ENCODE measurements at regions not wholly inside any gene's neighbourhood (a gene's known extent, or its start where the extent isn't known, plus 50 kb on each side); places are given as distances from the start of the nearest gene placed in this dataset.

DNA sequence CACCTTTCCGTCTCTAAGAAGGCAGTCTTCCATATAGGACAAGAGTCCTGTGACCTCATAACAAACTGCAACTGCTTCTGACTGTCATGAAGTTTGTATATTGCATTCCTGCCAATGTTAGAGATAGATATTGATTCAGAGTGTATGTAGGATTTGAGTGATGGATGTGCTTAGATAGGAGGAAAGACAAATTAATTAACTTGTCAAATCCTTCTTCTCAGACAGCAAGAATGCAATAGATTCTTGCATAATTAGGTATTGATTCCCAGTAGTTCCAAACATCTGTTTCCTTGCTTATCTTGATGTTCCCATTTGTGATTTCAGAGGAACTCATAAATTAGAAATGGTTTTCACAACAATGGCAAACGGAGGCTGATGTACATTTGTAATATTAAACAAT, 555.3 kb downstream of the TRAM1L1 start:
- Histone ChIP-seq H4K5ac (ENCODE audit: low read depth, low read length) (no peak overlapping the region), H3K4me3 (ENCODE audit: insufficient read depth, low read depth, low read length) (no peak overlapping the region), H3K14ac (replicated peaks; ENCODE audit: low read depth, low read length) (no peak overlapping the region), H4K8ac (ENCODE audit: low read depth in 2 of 2, low read length in 2 of 2) (no peak overlapping the region), H2BK5ac (ENCODE audit: low read depth, low read length, poor library complexity, severe bottlenecking) (no peak overlapping the region), H2AK5ac (ENCODE audit: low read depth, low read length) (no peak overlapping the region), H3K27ac (ENCODE audit: insufficient read depth, low read length) (no peak overlapping the region), H3K9me1 (ENCODE audit: insufficient read depth, low read length) (no peaks in the 10 kb centered on the region), H3K56ac (ENCODE audit: extremely low read depth, insufficient read depth, low read length) (no peak overlapping the region), H3K4ac (ENCODE audit: low read depth, low read length) (no peak overlapping the region), H3K36me3 (ENCODE audit: control insufficient read depth, insufficient read depth, low read length) (no peaks in the 10 kb centered on the region), H2BK20ac (ENCODE audit: low read depth, low read length) (no peak overlapping the region), H3K9me3 (ENCODE audit: control insufficient read depth, insufficient read depth, low read length) (no peaks in the 10 kb centered on the region), H2BK120ac (ENCODE audit: low read depth, low read length) (no peak overlapping the region), H4K20me1 (ENCODE audit: insufficient read depth, low read length) (no peaks in the 10 kb centered on the region), H2BK15ac (ENCODE audit: low read depth, low read length) (no peak overlapping the region), H3K9ac (ENCODE audit: low read depth, low read length) (no peak overlapping the region), H3K4me1 (ENCODE audit: control insufficient read depth, insufficient read depth, low read length) (no peaks in the 10 kb centered on the region), H2AFZ (replicated peaks; ENCODE audit: low read length, poor library complexity) (no peak overlapping the region), H2AK9ac (replicated peaks; ENCODE audit: low read depth, low read length, poor library complexity) (no peak overlapping the region), H4K91ac (ENCODE audit: insufficient read depth, low read depth, low read length) (no peak overlapping the region), H3K79me1 (ENCODE audit: low read depth in 1 of 2, low read length in 2 of 2) (no peaks in the 10 kb centered on the region), H3K4me2 (ENCODE audit: low read depth, low read length) (no peak overlapping the region), H3K23ac (ENCODE audit: low read depth, low read length) (no peak overlapping the region), H3K18ac (ENCODE audit: low read depth, low read length) (no peak overlapping the region), H3K27me3 (ENCODE audit: control insufficient read depth, insufficient read depth, low read length) (no peaks in the 10 kb centered on the region)
- no TSS peak for BruUV-seq (replicated peaks)
- in situ Hi-C loops (cut with MboI; ENCODE audit: low sequenced_read_pairs) (no loop called here), dilution Hi-C loops (cut with HindIII; ENCODE audit: low sequenced_read_pairs, unreplicated experiment) (no loop called here), intact Hi-C loops (cut with micrococcal nuclease) (no loop called here)
- ChIA-PET CTCF (no interaction called here), POLR2A (ENCODE audit: unreplicated experiment) (no interaction called here)
- DNase-seq (no peak), ATAC-seq (ENCODE audit: low read depth) (no peak)
- TF ChIP-seq, protein P1, sequence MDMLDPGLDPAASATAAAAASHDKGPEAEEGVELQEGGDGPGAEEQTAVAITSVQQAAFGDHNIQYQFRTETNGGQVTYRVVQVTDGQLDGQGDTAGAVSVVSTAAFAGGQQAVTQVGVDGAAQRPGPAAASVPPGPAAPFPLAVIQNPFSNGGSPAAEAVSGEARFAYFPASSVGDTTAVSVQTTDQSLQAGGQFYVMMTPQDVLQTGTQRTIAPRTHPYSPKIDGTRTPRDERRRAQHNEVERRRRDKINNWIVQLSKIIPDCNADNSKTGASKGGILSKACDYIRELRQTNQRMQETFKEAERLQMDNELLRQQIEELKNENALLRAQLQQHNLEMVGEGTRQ (IDR thresholded peaks at IDR 0.05; ENCODE audit: low read depth, low read length): no peak
- TF ChIP-seq FOS (IDR thresholded peaks at IDR 0.05; ENCODE audit: low read depth, low read length): no peak
- no peak for TF ChIP-seq RAD21 (IDR thresholded peaks at IDR 0.05; ENCODE audit: low read length)
- no peak for TF ChIP-seq NFE2L2 (IDR thresholded peaks at IDR 0.05; ENCODE audit: low read depth, low read length)
- TF ChIP-seq CEBPB (IDR thresholded peaks at IDR 0.05; ENCODE audit: low read depth, low read length): no peak
- TF ChIP-seq RCOR1 (IDR thresholded peaks at IDR 0.05; ENCODE audit: insufficient replicate concordance, low read length): no peak
- no peak for TF ChIP-seq RFX5 (IDR thresholded peaks at IDR 0.05; ENCODE audit: low read depth, low read length)
- TF ChIP-seq SMC3 (IDR thresholded peaks at IDR 0.05; ENCODE audit: low read depth, low read length): no peak
- no peak for TF ChIP-seq MAZ (IDR thresholded peaks at IDR 0.05; ENCODE audit: borderline replicate concordance, low read depth, low read length)
- TF ChIP-seq, protein P2, sequence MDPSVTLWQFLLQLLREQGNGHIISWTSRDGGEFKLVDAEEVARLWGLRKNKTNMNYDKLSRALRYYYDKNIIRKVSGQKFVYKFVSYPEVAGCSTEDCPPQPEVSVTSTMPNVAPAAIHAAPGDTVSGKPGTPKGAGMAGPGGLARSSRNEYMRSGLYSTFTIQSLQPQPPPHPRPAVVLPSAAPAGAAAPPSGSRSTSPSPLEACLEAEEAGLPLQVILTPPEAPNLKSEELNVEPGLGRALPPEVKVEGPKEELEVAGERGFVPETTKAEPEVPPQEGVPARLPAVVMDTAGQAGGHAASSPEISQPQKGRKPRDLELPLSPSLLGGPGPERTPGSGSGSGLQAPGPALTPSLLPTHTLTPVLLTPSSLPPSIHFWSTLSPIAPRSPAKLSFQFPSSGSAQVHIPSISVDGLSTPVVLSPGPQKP (IDR thresholded peaks at IDR 0.05; ENCODE audit: borderline replicate concordance, low read depth, low read length): no peak
- TF ChIP-seq CHD1 (IDR thresholded peaks at IDR 0.05; ENCODE audit: low read depth, low read length): no peak
- TF ChIP-seq POLR2A (IDR thresholded peaks at IDR 0.05; ENCODE audit: low read depth, low read length): no peak
- no peak for TF ChIP-seq BHLHE40 (IDR thresholded peaks at IDR 0.05; ENCODE audit: low read depth, low read length)
- no peak for TF ChIP-seq MAFK (IDR thresholded peaks at IDR 0.05; ENCODE audit: low read depth, low read length)
- no peak for TF ChIP-seq MXI1 (IDR thresholded peaks at IDR 0.05; ENCODE audit: borderline replicate concordance, low read depth, low read length)
- TF ChIP-seq, protein P3, sequence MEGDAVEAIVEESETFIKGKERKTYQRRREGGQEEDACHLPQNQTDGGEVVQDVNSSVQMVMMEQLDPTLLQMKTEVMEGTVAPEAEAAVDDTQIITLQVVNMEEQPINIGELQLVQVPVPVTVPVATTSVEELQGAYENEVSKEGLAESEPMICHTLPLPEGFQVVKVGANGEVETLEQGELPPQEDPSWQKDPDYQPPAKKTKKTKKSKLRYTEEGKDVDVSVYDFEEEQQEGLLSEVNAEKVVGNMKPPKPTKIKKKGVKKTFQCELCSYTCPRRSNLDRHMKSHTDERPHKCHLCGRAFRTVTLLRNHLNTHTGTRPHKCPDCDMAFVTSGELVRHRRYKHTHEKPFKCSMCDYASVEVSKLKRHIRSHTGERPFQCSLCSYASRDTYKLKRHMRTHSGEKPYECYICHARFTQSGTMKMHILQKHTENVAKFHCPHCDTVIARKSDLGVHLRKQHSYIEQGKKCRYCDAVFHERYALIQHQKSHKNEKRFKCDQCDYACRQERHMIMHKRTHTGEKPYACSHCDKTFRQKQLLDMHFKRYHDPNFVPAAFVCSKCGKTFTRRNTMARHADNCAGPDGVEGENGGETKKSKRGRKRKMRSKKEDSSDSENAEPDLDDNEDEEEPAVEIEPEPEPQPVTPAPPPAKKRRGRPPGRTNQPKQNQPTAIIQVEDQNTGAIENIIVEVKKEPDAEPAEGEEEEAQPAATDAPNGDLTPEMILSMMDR (conservative IDR thresholded peaks at IDR 0.05; ENCODE audit: low read depth, low read length): no peak
- WGBS, 2 experiments (ENCODE audit: extremely low coverage in 2 of 2, insufficient read length in 1 of 2): no CpG with 5 or more reads among the region's 2 CpGs

Measured in IMR-90 (cell line).